Stimulated activated CD4-positive, alpha-beta T cell treated with anti-CD3 and anti-CD28 coated beads, Interleukin-15, amount 100 ng/mL, for 48 hours (primary cell): ENCODE measurements at regions not wholly inside any gene's neighbourhood (a gene's known extent, or its start where the extent isn't known, plus 50 kb on each side); places are given as distances from the start of the nearest gene placed in this dataset.
"Not testable (repeated sequence)": the region's sequence is repeated elsewhere in the genome, so short reads cannot be mapped to it uniquely, and the experiment has no call there.

Experiments used
- DNase-seq, 2 donors: peaks; one replicate each; pipeline ENCODE4 v3.0.0-alpha.2; 2020; ENCODE audit warnings: low read depth in 2 of 2

DNA sequence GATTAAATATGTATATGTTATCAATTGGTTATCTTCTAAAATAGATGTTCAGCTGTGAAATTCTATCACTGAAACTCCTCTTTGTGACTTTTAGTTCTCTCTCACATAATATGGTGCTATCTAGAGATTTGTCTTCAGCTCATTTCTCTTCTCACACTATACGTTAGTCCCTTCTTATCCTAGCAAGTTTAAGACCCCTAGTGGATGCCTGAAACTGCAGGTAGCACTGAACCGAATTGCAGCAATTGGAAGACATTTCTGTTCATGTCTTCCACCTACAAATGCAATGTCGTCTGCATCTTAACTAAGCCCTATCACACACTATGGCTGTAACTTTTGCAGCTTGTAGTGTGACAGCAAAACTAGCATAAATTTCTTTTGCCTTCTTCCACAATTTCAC, 442.7 kb upstream of the POM121L12 start:
- no peak for DNase-seq

DNA sequence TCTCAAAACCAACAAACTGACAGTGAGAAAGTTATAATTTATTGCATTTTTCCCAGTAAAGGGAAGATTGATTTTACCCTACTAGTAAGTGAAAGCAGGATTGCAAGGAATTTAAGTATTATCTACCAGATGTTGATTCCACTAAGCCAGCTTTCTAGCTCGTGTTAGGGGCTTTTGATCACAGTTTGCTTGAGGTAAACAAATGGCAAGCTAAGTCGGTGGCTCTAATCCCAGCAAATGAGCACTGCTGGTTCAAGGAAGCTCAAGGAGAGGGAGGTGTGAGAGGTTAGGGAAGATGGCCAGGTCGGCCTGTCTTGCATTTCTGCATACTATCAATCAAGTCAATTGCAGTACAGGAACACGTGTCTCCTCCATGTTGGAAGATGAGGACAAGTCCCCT, 448.7 kb upstream of the POM121L12 start:
- no peak for DNase-seq

DNA sequence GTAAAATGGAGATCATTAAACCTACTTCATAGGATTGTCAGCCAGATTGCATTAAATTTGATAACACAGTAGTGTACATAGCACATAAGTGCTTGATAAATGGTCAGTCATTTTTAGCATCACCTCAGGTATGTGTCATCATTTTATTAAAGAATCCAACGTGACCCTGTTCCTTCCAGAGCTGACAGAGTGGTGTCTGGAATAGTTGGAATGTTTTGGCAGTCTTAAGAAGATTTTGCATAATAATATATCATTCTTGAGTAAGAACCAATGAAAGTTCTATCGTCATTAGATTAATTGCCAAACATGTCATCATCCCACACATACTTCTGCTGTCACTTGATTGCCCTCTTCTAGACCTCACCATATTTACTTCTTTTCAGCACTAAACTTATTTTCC, 451.4 kb upstream of the POM121L12 start:
- no peak for DNase-seq

DNA sequence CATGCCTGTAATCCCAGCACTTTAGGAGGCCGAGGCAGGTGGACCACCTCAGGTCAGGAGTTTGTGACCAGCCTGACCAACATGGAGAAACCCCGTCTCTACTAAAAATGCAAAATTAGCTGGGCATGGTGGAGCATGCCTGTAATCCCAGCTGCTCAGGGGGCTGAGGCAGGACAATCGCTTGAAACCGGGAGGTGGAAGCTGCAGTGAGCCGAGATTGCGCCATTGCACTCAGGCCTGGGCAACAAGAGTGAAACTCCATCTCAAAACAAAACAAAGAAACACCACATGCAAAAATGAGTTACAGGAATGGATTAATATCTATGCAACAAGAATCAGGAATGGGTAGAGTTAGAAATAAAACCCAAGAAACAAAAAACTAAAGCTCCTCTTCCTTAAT, 462.3 kb upstream of the POM121L12 start:
- not testable (repeated sequence) for DNase-seq

DNA sequence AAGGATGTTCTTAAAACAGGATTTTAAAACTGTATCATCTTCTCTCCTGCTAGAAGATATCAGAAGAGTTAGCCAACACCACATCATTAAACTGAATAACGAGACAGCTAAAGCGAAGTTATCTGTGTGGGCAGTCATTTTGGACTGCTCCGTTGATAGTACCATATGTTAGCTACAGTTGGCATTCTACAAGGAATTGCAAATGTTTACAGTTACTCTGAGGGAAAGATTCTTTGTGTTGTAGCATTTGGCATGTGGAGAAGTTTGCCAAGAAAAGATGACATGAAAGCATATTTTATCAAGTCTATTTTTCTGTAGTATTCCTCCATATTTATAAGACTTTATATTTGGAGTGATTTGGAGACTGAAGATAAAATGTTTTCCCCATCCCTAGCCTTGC, 464.4 kb upstream of the POM121L12 start:
- no peak for DNase-seq

DNA sequence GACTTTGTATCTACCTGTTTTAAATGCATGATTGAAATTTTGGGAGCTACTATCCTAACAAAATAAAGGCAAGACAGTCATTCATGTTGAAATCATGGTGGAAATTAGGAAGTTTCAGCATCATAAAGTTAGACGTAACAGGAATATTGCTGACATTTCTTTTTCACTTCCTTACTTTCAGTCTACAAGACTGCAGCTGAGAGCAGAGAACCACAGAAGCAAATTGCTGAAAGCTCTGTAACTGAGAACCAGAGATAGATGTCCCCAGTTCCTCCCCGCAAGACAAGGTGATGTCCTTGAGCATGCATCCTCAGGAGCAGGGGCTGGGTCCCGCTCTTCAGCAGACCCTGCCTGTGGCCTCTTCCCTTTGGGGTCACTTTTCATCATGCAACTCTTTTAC, 466.3 kb upstream of the POM121L12 start:
- DNase-seq = no peak

DNA sequence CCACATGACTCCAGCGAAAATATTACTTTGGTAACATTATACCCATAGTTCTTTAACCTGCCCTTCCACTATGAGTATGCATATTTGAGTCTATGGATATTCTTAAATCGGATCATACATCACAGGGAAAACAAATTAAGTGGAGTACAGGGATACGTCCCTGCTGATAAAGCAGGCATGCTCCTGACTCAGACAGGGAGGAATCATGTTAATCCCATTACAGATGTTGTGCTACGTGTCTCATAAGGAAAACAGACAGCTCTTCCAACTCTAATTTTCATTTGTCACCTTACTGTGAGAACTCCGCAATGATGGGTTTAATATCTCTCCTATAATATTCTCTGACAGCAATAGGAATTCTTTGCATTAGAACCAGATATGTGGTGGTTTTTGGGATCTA, 469.5 kb upstream of the POM121L12 start:
- DNase-seq = no peak

DNA sequence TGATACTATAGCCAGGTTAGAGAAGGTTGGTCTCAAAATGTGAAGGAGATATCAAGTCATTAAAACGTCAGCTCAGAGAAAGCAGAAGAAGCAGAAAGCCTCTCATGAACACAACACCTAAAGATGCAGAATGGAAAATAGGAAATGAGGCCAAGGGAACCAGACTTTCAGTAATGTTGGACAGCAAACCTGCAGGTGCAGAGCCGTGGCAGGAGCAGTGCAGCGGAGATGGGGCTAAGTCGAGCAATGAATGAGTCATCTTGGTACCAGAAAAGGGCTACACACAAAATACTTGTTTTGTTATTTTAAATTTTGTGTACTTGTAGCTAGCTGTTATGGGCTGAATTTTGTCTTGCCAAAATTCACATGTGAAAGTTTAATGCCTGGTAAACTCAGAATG, 479.6 kb upstream of the POM121L12 start:
- no peak for DNase-seq

DNA sequence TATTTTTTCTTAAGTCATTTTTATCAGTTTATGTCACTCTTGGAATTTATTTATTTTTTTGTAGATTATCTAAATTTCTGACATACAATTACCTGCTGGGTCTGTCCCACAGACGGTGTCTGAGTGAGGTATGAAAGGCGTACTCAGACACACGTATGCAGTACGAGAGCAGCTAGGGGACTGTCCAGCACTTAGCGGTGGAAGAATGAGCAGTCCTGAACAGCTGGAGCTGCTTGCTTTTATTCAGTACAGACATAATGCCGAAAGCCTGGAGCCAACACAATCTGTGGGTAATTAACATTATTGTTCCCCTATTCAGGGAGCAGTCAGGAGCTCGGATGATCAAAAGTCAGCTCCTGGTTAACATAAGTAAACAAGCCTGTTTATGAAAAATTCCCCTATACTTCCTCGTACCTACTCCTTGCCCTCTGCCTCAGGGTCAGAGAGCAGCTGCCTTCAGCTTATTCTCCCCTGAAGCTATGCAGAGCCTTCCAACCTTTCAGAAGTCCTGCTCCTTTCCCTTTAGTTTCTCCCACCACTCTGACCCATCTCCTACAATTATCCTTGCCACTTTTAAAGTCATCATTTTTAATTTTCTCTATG, 488.0 kb upstream of the POM121L12 start:
- DNase-seq = no peak

DNA sequence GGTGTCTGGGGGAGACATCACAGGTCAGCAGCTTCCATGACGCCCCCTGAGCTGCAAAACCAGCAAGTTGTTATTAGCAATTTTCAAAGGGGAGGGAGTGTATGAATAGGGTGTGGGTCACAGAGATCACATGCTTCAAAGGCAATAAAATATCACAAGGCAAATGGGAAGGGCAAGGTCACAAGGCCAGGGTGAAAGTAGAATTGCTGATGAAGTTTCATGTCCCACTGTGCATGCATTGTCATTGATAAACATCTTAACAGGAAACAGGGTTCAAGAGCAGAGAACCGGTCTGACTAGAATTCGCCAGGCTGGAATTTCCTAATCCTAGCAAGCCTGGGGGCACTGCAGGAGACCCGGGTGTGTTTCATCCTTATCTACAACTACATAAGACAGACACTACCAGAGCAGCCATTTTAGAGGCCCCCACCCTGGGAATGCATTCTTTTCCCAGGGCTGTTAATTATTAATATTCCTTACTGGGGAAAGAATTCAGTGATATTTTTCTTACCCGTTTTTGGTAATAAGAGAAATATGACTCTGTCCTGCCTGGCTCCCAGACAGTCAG, 494.2 kb upstream of the POM121L12 start:
- DNase-seq = not testable (repeated sequence)

DNA sequence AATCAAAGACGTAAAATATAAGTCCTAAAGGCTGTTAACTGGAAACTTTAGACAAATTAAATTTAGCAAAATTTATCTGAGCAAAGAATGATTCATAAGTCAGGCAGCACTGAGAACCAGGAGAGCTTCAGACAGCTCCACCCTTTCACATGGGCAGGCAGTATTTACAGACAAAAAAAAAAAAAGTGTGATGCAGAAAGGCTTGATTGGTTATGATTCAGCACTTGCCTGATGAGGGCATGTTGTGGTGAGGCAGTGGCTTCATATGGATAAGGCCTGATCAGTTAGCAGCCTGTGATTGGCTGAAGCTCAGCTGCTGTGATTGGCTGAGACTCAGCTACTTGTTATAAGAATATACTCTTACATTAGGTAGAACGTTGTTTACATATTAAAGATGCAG, 495.4 kb upstream of the POM121L12 start:
- DNase-seq = no peak

DNA sequence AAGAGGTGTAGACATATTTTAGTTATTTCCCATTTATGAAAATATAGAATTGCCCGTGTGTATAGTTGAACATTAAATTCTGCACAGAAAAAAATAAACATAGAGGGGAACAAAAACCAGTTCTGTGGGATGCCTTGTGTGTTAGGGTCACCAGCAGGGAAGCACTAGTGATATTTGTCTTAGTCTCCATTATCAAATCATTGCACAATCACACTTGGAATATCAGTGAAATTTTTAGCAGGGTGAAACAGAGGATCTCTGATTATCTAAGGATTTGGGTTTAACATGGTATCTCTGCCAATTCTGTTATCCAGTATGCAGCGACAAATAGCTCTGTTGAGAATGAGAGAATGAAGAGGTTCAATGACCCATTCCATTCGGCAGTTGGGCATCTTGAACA, 496.0 kb upstream of the POM121L12 start:
- no peak for DNase-seq

DNA sequence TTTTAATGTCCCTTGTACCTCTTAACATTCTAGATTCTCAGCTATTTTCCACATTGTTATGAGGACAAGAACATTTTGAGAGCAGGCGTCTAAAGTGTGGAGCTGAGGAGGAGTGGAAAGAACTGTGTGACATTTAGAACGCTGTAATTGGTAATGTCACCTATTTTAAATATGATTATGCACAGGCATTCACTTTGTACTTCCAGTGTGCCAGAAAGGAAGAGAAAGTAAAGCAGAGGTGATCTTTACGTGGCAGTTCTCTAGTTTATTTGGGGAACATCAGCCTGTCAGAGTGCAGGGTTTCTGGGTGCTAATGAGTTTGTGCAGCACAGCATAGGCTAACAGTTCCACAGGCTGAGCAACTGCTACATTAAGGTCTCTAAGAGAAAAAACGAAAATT, 498.4 kb upstream of the POM121L12 start:
- no peak for DNase-seq

DNA sequence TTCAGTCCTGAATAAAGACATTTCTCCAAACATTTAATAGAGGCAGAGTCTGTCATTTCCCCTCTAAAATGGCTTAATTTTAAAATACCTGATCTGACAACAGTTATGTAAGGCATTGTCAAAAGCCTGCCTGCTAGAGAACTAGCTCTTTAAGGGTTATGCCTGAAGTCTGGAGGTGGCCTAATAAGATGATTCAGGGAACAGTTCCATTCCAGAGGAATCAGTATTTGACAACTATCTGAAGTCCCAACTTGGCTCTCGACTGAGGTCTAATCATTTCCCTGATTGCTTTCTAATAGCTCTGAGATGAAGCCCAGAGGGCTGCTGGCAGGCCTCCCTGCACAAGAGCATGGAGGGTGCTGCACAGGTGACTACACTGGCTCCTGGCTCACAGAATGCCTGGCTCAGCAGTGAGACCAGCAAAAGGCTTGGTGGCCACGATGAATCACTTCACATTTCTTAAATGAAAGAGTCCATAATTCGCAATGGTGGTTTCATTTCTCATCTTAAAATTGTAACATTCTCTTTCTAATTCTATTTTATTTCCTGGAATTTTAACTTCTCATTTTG, 509.6 kb upstream of the POM121L12 start:
- DNase-seq = no peak

DNA sequence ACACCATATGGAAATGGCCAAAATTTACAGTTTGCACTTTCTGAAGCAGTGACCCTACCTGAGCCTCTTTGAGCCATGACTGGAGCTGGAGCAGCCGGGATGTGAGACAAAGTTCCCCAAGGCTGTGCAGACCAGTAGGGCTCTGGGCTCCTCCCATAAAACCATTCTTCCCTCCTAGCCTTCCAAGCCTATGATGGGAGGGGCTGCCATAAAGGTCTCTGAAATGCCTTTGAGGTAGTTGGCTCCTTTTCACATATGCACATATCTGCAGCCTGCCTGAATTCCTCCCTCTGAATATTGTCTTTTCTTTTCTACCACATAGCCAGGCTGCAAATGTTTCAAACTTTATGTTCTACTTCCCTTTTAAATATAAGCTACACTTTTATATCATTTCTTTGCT, 516.6 kb upstream of the POM121L12 start:
- no peak for DNase-seq

DNA sequence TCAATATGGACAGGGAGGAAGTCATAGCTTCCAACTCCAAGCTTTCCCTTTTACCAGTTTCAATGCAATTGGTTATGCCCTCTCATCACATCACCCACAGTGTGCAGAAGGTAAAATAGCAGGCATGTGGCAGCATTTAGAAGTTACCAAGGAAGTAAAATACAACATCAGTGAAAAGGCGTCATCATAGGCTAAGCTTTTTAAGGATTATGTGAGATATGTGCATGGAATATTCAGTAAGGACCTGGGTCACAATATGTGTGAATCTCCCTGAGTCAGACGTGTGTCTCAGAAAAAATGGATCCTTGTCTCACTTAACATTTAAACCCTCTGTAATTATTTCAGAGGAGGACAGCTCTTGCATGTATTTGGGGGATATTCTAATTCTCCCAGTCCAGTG, 522.8 kb upstream of the POM121L12 start:
- no peak for DNase-seq

DNA sequence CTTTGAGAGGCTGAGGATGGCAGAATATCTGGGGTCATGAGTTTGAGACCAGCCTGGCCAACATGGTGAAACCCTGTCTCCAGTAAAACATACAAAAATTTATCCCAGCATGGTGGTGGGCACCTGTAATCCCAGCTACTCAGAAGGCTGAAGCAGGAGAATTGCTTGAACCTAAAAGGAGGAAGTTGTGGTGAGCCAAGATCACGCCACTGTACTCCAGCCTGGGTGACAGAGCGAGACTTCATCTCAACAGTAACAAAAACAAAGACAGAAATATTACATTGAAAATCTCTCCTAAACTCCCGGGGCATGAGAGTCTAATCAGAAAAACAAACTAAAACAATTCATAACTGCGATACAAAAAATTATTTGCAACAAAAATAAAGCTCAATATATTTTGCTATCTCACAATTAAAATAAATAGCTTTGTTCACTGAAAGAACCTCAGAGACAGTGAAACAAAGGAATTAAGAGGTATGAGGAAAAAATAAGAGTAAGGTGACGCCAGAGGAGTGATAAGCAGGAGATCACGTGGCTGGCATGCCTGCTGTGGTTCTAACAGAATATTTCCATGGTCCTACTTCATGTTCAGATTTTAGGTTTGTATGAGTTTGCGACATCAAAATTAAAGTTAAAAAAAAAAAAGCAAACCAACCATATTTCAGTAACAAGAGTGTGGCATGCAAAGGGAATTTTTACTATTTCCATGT, 527.7 kb upstream of the POM121L12 start:
- no peak for DNase-seq

DNA sequence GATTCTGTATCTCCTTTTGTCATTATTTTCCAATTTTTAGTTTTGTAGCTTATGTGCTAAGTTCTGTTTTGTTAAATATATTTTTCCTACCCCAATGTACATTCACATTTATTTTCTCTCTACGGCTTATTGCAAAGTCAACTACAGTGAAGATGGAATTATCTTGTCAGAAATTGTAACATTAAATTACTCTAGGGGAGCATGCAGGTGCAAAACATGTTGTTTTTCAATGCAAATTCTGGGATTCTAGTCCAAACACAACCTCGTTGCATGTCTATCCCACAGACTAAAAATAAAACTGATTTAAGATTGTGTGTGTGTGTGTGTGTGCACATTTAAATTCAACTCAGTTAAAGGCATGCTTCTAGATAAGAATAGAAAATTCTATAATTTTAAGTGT, 529.1 kb upstream of the POM121L12 start:
- DNase-seq = no peak

DNA sequence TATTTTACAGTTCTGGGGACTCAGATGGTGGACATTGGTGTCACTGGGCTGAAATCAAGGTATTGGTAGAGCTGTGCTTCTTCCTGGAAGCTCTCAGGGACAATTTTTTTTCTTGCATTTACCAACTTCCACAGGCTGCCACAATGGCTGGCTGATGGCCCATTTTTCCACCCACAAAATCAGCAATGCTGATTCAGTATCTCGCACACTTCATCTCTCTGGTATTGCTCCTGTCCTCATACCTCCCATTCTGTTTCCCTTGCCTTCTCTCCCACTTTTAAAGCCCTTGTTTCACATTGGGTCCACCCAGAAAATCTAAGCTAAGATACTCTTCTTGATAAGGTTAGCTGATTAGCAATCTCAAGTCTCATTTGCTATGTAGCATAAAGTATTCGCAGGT, 530.9 kb upstream of the POM121L12 start:
- no peak for DNase-seq

DNA sequence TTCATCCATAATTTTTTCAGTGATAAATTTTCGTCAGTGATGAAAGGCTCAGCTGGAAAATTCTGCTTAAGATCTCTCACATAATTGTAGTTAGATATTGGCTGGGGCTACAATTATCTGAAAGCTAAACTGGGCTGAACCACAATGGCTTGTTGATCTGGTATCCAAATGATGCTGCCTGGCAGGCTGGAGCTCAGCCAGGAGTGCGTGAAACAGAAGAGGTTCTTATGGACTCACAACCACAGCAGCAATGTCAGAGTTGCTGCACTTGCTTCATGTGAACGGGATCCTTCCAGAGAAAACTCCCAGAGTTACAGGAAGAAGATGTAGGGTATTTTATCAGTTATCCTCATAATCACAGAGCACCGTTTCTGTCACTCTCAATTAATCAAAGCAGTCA, 533.2 kb upstream of the POM121L12 start:
- no peak for DNase-seq

DNA sequence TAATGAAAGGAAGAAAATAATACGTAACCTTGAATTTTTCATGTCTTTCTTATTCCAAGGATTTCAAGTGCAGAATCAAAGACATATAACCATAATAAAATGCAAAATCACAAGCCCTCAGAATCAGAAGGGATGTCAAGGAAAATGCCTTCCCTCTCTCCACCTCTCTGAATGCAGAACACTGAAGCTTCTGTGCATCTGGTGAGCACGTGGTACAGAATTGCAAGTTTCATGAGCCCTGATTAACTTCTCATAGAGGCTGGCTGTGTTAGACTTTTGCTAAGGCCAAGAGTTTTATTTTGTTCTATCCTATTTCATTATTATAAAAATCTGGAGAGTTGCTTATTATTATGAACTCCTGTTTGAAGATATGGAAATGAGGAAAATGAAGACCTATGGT, 533.7 kb upstream of the POM121L12 start:
- no peak for DNase-seq

DNA sequence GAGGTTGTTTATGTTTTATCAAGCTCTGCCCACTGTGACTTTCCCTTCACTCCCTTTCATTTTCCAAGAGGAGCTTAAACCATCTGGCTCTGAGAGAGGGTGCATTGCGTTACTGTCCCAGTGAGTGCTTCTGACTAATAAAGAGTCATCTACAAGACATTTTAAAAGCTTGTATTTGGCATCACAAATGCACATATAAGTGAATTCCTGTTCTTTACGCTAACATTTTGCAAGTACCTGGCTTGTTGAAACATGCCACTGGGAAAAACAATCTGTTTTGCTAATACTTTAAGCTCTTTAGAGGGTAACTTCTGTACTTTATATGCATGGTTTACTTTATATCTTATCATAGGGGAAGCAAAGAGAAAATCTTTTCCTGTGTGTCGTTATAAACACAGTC, 534.6 kb upstream of the POM121L12 start:
- DNase-seq = no peak

DNA sequence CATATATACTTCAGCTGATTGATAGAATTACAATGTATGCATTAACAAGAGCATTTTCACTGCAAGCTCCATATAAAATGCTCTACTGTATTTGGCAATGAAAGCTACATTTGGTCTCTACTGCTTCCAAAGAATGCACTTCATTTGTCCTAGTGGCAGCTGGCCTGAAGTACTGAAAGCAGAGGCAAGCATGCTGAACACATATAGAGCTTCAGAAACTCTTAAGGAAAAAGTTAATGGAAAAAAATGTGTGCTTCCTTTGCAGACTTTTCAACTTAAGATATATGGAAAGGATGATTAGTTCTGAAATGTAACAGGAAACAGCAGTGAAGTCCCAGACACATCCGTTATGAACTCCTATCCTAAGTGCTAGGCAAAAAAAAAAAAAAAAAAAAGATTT, 537.1 kb upstream of the POM121L12 start:
- DNase-seq = no peak
